PC-3 (cell line): ENCODE measurements at regions not wholly inside any gene's neighbourhood (a gene's known extent, or its start where the extent isn't known, plus 50 kb on each side); places are given as distances from the start of the nearest gene placed in this dataset.

ENCODE experiments used
- ATAC-seq: fragments of 200-7000 bp; cut with Tn5 transposase; 2 replicates; pipeline ENCODE4 v1.9.1; 2020; ENCODE audit warnings: mild to moderate bottlenecking, moderate library complexity
- BruUV-seq: library from RNA; stranded (reverse); fragments of 400-500 nt; replicated peaks from 2 replicates; lab custom pipeline; 2021; lab: Mats Ljungman, UMichigan
- CTCF ChIA-PET: fragments of 300-600 bp; sonication (Branson Sonifier 250); formaldehyde crosslinking; loops from one replicate; lab custom pipeline; 2022; ENCODE audit warnings: antibody characterized with exemption; lab: Charles Lee
- POLR2A ChIA-PET: fragments of 300-600 bp; sonication (Branson Sonifier 250); formaldehyde crosslinking; loops from one replicate; lab custom pipeline; 2022; ENCODE audit warnings: antibody characterized with exemption; ENCODE audit not compliant: unreplicated experiment; lab: Charles Lee
- DNase-seq: peaks from one replicate; pipeline ENCODE4 v3.0.0-alpha.2; 2015
- H2AFZ ChIP-seq: fragments of 300-600 bp; sonication (generic); 2 replicates; pipeline ENCODE4 v1.6.0; 2016; ENCODE audit warnings: antibody characterized with exemption, low read length
- H3F3A ChIP-seq: fragments of 300-600 bp; sonication (generic); one replicate; pipeline ENCODE4 v1.6.0; 2017; ENCODE audit warnings: antibody characterized with exemption, low read length, control low read depth, mild to moderate bottlenecking; ENCODE audit not compliant: unreplicated experiment
- H3K27ac ChIP-seq: fragments of 300-600 bp; sonication (generic); 2 replicates; pipeline ENCODE4 v1.5.1; 2016; ENCODE audit warnings: mild to moderate bottlenecking, low read length
- H3K27me3 ChIP-seq: fragments of 300-600 bp; sonication (generic); 2 replicates; pipeline ENCODE4 v1.6.1; 2016; ENCODE audit warnings: low read length, mixed read lengths
- H3K36me3 ChIP-seq: fragments of 300-600 bp; sonication (generic); 2 replicates; pipeline ENCODE4 v1.6.1; 2016; ENCODE audit warnings: low read depth, mixed run types, low read length, mixed read lengths
- H3K4me1 ChIP-seq: fragments of 300-600 bp; sonication (generic); 2 replicates; pipeline ENCODE4 v1.5.1; 2016; ENCODE audit warnings: low read length; ENCODE audit not compliant: insufficient read depth
- H3K4me2 ChIP-seq: fragments of 300-600 bp; sonication (generic); 2 replicates; pipeline ENCODE4 v1.6.0; 2016; ENCODE audit warnings: low read length
- H3K4me3 ChIP-seq: fragments of 300-600 bp; sonication (generic); 2 replicates; pipeline ENCODE4 v1.5.1; 2016; ENCODE audit warnings: mild to moderate bottlenecking, low read length, mixed read lengths
- H3K79me2 ChIP-seq: fragments of 300-600 bp; sonication (generic); 2 replicates; pipeline ENCODE4 v1.6.1; 2017; ENCODE audit warnings: low read length, mixed read lengths
- H3K9ac ChIP-seq: fragments of 300-600 bp; sonication (generic); 2 replicates; pipeline ENCODE4 v1.6.0; 2016; ENCODE audit warnings: mild to moderate bottlenecking, low read length
- H3K9me2 ChIP-seq: fragments of 300-600 bp; sonication (generic); replicated peaks from 2 replicates; pipeline ENCODE4 v1.6.1; 2016; ENCODE audit warnings: mixed run types, low read length, mixed read lengths
- H3K9me3 ChIP-seq: fragments of 300-600 bp; sonication (generic); 2 replicates; pipeline ENCODE4 v1.6.1; 2016; ENCODE audit warnings: low read length, mixed read lengths
- H4K20me1 ChIP-seq: fragments of 300-600 bp; sonication (generic); 2 replicates; pipeline ENCODE4 v1.6.1; 2016; ENCODE audit warnings: low read length, mixed read lengths
- CTCF ChIP-seq: fragments of 300-600 bp; sonication (generic); conservative IDR thresholded peaks from 2 replicates; pipeline ENCODE4 v1.5.1; 2017; ENCODE audit warnings: antibody characterized with exemption, low read depth, mild to moderate bottlenecking, low read length
- EZH2 ChIP-seq: fragments of 300-600 bp; sonication (generic); IDR thresholded peaks from one replicate; pipeline ENCODE4 v1.6.1; 2017; ENCODE audit warnings: antibody characterized with exemption, mild to moderate bottlenecking, low read length; ENCODE audit not compliant: unreplicated experiment
- EZH2phosphoT487 ChIP-seq: fragments of 300-600 bp; sonication (generic); IDR thresholded peaks from 2 replicates; pipeline ENCODE4 v1.6.1; 2018; ENCODE audit warnings: mild to moderate bottlenecking, antibody characterized with exemption, low read length, borderline replicate concordance
- intact Hi-C: fragments of 100-400 bp; cut with micrococcal nuclease; formaldehyde crosslinking; loops from 2 replicates; pipeline ENCODE4 v1.9.0; 2023

DNA sequence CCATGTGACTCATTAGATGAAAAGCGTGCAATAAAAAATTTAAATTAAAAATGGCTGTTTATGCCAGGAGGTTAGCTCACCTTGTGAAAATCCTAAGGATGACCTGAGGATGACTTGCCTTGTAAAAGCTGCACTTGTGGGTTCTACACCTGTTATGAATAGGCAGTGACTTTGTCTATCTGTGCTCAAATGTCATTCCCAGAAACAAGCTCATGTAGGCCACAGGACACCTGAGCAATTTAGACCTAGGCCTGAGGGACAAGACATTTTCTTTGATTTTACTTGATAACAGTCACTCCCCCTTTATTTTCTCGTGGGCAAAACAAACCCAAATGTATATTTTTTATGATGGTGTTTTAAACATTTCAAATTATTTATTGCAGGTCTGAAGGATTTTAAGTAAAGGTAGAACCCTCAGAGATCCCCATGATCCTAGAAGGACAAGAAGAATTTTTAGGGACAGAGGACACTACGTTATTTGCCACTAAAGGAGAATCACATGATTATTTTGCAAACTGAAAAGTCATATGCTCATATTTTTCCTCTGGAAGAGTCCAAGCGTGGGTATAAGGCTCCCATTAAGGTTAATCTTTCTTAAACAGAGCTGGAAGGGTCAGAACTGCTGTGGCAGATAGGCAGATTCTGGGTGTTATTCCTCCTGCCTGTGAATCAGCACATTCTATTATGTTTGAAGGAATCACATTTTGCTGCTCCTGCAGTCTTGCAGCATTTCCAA is 277.5 kb upstream of the MAN1A1 start:
- TF ChIP-seq EZH2 (no peak), EZH2phosphoT487 (no peak), CTCF (no peak)
- intact Hi-C loops = loop anchor here (5.0 kb wide), 1 partner anchor 365 kb away; no protein-coding TSS in a partner anchor
- DNase-seq = peak; percentile 82
- CTCF ChIA-PET = no interaction called here
- Histone ChIP-seq H3K4me2 (peak overlapping the region; percentile 66), H3K27me3 (no peaks in the 10 kb centered on the region), H3K4me3 (no peak overlapping the region), H3K36me3 (no peaks in the 10 kb centered on the region), H3K9me3 (no peaks in the 10 kb centered on the region), H3K9ac (peak overlapping the region; percentile 63), H3K79me2 (no peaks in the 10 kb centered on the region), H3K9me2 (no peaks in the 10 kb centered on the region), H2AFZ (peak overlapping the region; percentile 45), H4K20me1 (no peaks in the 10 kb centered on the region), H3K4me1 (peaks cover 42% of the 10 kb centered on the region), H3K27ac (peak overlapping the region; percentile 93), H3F3A (peaks cover 4% of the 10 kb centered on the region)
- BruUV-seq = no TSS peak
- POLR2A ChIA-PET = no interaction called here
- peak; percentile 72 for ATAC-seq

DNA sequence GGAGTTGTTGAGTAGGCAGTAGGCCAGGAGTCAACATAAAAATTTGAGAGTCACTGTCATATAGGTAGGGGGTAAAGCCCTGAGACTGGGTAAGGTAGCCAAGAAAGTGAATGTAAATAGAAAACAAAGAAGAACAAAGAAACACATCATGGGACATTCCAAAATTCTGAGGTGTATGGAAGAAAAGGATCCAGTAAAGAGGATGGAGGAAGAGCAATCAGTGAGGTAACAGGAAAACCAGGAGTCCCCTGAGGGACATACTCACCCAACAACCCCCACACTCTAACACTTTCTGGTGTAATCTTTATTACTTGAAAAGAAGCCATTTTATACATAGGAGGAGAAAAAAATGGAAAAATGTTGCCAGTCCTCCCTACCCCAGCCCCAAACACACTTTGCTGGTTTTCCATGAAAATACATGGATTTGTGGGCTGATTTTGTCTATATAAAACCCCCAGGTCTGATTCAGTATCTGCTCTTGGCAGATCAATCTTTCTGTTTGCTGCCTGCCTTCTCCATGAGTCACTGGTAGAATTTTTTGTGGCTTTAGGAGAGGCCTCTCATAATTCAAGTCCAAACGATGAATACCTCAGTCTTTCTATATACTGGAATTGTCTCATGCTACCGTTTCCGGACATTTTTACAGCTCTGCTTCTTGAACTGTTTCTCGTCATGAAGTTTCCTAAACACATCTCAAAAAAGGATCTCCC is 271.4 kb upstream of the MAN1A1 start:
- peak overlapping the region; percentile 52; the same call in 1 of the 2 replicates for H3K4me3 ChIP-seq
- H3F3A ChIP-seq = no peaks in the 10 kb centered on the region
- ChIA-PET CTCF (no interaction called here), POLR2A (interaction anchor here (0.6 kb wide), 1 partner anchor 173 kb away, joined by 10 read pairs; no protein-coding TSS in a partner anchor)
- TF ChIP-seq CTCF (no peak), EZH2 (no peak), EZH2phosphoT487 (no peak)
- H3K9ac ChIP-seq = peak overlapping the region; percentile 53
- no TSS peak for BruUV-seq
- H3K9me3 ChIP-seq = no peaks in the 10 kb centered on the region
- no peaks in the 10 kb centered on the region for H3K27me3 ChIP-seq
- 0 out of 2 replicates have a peak overlapping the region, but pooled peaks have one; percentile 26 for H2AFZ ChIP-seq
- peak; percentile 88 for ATAC-seq
- H3K36me3 ChIP-seq = no peaks in the 10 kb centered on the region
- H3K79me2 ChIP-seq = no peaks in the 10 kb centered on the region
- no peaks in the 10 kb centered on the region for H3K9me2 ChIP-seq
- intact Hi-C loops = no loop called here
- H3K4me2 ChIP-seq = peak overlapping the region; percentile 70
- H3K27ac ChIP-seq = peak overlapping the region; percentile 97
- H4K20me1 ChIP-seq = no peaks in the 10 kb centered on the region
- DNase-seq = peak; percentile 89
- peaks cover 37% of the 10 kb centered on the region for H3K4me1 ChIP-seq
